Urinary bladder (tissue), 3 donors: ENCODE measurements at regions not wholly inside any gene's neighbourhood (a gene's known extent, or its start where the extent isn't known, plus 50 kb on each side); places are given as distances from the start of the nearest gene placed in this dataset.
A peak's percentile ranks its signal among the peaks of the same experiment; 100 is the strongest.
"Not testable (repeated sequence)": the region's sequence is repeated elsewhere in the genome, so short reads cannot be mapped to it uniquely, and the experiment has no call there.

Experiments
- DNase-seq: peaks from one replicate; pipeline ENCODE4 v3.0.0-alpha.2; 2015; ENCODE audit errors: extremely low spot score
- H3K27ac ChIP-seq: one replicate; pipeline ENCODE4 v1.5.1; 2013; ENCODE audit warnings: low read depth, mild to moderate bottlenecking, moderate library complexity
- H3K36me3 ChIP-seq: one replicate; pipeline ENCODE4 v1.6.1; 2013; ENCODE audit warnings: mild to moderate bottlenecking, moderate library complexity; ENCODE audit not compliant: insufficient read depth
- H3K4me1 ChIP-seq: one replicate; pipeline ENCODE4 v1.6.1; 2013; ENCODE audit warnings: mild to moderate bottlenecking, moderate library complexity; ENCODE audit not compliant: insufficient read depth
- H3K4me3 ChIP-seq: one replicate; pipeline ENCODE4 v1.5.1; 2013; ENCODE audit warnings: low read depth, low read length
- WGBS: extraction: QIAGEN DNeasy Blood & Tissue Kit; methylation state at CpG from one replicate; pipeline ENCODE4 v1.1.7; 2013; 5-methylcytosine and 5-hydroxymethylcytosine counted together
- donor health status: healthy with polysubstance abuse.
- donor health status: healthy.

DNA sequence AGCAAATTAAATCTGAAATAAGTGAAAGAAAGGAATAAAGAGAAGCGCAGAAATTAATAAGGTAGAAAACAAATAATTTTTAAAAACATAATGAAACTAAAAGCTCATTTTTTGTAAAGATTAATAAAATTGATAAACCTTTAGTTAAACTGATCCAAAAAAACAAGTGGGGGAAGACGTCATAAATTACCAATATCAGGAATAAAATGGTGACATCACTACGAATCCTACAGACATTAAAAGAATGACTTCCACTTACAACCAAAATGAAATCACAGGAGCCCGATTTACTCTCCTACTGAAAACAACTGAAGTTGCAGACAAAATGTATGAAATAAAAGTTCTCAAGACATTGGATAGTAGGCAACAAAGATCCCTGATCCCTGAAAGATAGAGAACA lies 68.1 kb upstream of the IFFO2 start:
- DNase-seq: no peak

DNA sequence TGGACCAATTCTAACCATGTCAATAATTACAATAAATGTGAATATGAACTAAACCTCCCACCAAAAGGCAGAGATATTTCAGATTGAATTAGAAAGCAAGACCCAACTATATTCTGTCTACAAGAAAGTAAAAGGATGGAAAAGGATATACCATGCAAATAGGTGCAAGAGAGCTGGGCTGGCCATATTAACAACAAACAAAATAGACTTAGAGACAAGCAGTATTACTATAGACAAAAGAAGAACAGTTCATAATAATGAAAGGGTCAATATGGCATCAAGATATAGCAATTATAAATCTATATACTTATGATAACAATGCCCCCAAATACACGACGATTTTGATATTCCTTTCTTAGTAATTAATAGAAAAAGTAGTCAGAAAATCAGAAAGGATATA lies 67.3 kb upstream of the IFFO2 start:
- DNase-seq: no peak
- 44% methylated on average over 2 of the region's 2 CpGs for WGBS
- H3K4me1 ChIP-seq: no peaks in the 10 kb centered on the region
- no peaks in the 10 kb centered on the region for H3K36me3 ChIP-seq
- H3K27ac ChIP-seq: no peak overlapping the region
- no peak overlapping the region for H3K4me3 ChIP-seq

More for the DNA sequence above, 68.1 kb upstream of the IFFO2 start:
- Histone ChIP-seq H3K4me1 (no peaks in the 10 kb centered on the region), H3K4me3 (no peak overlapping the region), H3K27ac (no peak overlapping the region), H3K36me3 (no peaks in the 10 kb centered on the region)
- 95% methylated on average over 4 of the region's 4 CpGs for WGBS

DNA sequence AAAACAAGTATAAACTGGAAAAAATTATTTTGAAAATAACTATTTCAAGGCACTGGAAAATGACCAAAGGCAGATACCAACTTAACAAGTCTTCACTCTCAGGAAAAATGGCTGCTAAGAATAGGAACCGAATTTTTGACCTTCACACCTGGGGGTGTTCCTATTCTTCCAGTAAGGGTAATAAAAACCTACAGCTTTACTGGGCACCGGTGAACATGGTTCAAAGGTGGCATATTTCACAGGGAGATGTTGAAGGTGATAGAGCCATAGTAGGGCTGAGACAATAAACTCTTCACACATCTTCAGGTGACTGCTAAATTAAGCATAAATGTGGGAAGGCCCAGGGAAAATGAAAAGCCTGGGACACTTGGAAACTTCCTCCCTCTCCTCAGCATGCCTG lies 65.4 kb upstream of the IFFO2 start:
- no peak for DNase-seq
- Histone ChIP-seq H3K27ac (no peak overlapping the region), H3K4me1 (no peaks in the 10 kb centered on the region), H3K36me3 (no peaks in the 10 kb centered on the region), H3K4me3 (no peak overlapping the region)
- 45% methylated on average over 2 of the region's 2 CpGs for WGBS

DNA sequence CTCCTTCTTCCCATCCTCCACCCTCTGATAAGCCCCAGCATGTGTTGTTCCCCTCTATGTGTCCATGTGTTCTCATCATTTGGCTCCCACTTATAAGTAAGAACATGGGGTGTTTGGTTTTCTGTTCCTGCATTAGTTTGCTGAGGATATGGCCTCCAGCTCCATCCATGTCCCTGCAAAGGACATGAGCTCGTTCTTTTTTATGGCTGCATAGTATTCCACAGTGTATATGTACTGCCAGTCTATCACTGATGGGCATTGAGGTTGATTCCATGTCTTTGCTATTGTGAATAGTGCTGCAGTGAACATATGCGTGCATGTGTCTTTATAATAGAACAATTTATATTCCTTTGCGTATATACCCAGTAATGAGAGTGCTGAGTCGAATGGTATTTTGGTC lies 62.8 kb upstream of the IFFO2 start:
- not testable (repeated sequence) for DNase-seq
- WGBS: 95% methylated on average over 4 of the region's 4 CpGs

DNA sequence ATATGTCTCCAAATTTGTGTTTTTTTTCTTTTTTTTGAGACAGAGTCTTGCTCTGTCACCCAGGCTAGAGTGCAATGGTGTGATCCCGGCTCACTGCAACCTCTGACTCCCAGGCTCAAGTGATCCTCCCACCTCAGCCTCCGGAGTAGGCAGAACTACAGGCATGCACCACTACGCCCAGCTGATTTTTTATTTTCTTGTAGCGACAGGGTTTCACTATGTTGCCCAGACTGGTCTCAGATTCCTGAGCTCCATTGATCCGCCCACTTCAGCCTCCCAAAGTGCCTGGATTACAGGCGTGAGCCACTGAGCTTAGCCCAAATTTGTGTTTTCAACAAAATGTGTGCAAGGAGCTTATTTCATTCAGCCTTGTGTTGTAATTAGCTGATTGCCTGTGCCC lies 59.0 kb upstream of the IFFO2 start:
- no peak for DNase-seq
- WGBS: 93% methylated on average over 6 of the region's 6 CpGs

More for the DNA sequence above, 62.8 kb upstream of the IFFO2 start:
- H3K27ac ChIP-seq, H3K4me1 ChIP-seq, H3K36me3 ChIP-seq, H3K4me3 ChIP-seq: not testable (repeated sequence)

DNA sequence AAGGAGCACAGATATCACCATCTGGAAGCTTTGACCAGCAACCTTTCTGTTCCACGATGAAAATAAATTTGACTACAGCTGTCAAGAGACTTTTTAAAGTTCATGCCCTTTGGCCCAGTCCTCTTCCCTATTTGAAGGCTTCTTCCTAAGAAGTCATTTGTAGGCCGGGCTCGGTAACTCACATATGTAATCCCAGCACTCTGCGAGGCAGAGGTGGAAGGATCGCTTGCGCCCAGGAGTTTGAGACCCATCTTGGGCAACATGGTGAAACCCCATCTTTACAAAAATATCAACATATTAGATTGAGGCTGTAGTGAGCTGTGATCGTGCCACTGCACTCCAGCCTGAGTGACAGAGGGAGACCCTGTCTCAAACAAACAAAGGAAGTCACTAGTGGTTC lies 58.3 kb upstream of the IFFO2 start:
- 68% methylated on average over 7 of the region's 7 CpGs for WGBS

More for the DNA sequence above, 59.0 kb upstream of the IFFO2 start:
- Histone ChIP-seq H3K36me3 (no peaks in the 10 kb centered on the region), H3K27ac (no peak overlapping the region), H3K4me1 (no peaks in the 10 kb centered on the region), H3K4me3 (no peak overlapping the region)

DNA sequence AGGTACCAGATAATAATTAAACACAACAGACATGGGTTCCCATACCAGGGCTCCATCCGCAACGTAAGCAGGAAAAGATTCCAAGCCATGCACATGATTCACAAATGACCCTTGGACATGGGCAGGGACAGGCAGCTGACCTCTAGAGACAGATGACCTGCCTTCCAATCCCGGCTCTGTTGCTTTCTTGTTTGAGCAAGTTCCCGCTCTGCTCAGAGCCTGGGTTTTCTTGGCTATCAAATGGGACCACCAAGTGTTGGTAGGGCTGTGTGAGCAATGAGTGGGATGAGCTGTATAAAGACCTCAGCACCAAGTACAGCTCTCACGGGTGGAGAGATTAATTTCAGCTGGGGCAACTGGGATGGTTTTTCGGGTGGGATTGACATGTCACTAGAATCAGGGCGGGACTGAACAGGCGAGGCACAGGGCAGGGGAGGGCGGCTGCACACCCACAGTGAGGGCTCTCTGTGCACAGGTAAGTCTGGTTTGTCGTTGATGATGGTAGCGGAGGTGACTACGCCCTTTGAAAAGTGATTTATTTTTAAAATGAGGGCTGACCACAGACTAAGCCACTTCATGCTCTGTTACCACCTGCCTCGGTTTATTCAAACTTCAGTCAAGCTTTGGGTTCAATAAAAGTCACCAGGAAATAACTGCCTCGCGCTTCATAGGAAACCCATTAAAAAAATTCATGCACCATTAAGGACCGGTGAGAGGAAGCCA lies 57.5 kb upstream of the IFFO2 start:
- no peak for DNase-seq
- Histone ChIP-seq H3K4me3 (no peak overlapping the region), H3K27ac (no peak overlapping the region), H3K4me1 (no peaks in the 10 kb centered on the region), H3K36me3 (no peaks in the 10 kb centered on the region)
- WGBS: 89% methylated on average over 16 of the region's 16 CpGs

More for the DNA sequence above, 58.3 kb upstream of the IFFO2 start:
- H3K4me3 ChIP-seq: no peak overlapping the region
- H3K36me3 ChIP-seq: no peaks in the 10 kb centered on the region
- no peak for DNase-seq
- H3K4me1 ChIP-seq: no peaks in the 10 kb centered on the region
- no peak overlapping the region for H3K27ac ChIP-seq

DNA sequence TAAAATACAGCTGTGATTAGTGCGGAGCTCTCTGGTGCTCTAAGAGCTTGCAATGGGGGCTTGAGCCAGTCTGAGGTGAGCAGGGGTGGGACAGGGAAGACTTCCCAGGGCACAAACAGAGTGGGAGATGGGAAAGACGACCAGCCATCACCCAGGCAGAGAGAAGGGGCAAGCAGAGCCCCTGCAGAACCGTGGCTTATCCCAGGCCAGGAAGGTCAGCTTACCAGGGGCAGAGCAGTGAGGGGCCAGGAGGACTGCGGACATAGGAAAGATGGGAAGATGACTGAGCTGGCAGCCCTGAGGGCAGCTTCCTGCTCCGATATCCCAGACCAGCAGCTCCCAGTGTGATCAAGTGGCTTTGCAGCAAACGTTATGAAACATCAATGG lies 55.4 kb upstream of the IFFO2 start:
- Histone ChIP-seq H3K27ac (peak overlapping the region; percentile 68), H3K4me3 (no peak overlapping the region), H3K36me3 (no peaks in the 10 kb centered on the region), H3K4me1 (no peaks in the 10 kb centered on the region)
- WGBS: 73% methylated on average over 6 of the region's 6 CpGs
- no peak for DNase-seq

DNA sequence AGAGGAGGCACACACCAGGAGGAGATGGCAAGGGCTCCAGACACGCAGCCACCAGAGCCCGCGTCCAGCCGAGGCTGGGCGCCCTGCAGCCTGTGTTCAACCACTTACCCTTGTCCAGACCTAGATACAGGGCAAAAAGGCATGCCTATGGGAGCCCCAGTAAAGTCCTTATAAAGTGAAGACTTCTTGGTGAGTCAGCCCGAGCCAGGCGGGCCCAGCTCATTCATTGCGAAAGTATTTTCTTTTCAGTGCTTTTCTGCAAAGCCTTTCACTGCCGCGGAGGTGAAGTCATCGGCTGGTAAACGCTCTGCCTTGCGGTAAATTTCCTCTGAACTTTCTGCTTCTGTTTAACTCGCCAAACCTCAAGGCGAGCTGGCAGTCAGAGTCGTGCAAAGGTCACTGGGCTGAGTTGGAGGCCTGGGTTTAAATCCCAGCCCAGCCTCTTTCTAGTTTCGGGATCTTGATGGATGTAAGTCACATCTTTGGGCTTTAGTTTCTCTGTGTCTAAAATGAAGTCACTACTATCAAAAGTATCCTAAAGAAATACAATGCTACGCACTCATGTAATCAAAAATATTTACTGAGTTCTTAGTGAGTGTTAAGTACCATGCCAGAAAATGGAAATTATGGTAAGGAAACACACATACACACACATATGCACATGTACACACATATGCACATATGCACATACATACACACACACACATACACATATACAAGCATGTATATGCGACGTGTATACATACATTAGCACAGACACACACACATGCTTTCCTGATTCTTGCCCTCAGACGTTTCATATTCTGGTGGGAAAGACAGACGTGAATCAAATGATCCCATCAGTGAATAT lies 54.7 kb upstream of the IFFO2 start:
- Histone ChIP-seq H3K36me3 (no peaks in the 10 kb centered on the region), H3K27ac (peak overlapping the region; percentile 79), H3K4me3 (no peak overlapping the region), H3K4me1 (no peaks in the 10 kb centered on the region)
- 24% methylated on average over 22 of the region's 22 CpGs for WGBS
- DNase-seq: peak; percentile 76

DNA sequence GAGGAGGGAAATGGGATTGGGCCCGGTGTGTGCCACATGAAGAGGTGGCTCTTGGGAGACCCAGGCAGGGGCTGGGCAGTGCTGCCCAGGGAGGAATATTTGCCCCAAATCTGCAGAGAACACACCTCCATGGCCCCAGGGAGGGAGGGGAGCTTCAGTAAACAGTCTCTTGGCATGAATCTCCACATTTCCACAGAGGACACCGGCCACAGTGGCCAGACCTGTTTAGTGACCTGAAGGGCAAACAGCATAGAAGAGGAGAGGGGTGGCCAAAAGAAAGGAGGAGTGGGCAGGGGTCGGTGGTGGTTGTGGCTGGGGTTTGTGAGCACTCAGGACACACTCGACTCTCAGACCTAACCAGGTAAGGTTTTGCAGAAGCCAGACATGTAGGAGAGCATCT lies 54.0 kb upstream of the IFFO2 start:
- no peaks in the 10 kb centered on the region for H3K4me1 ChIP-seq
- H3K4me3 ChIP-seq: no peak overlapping the region
- H3K36me3 ChIP-seq: no peaks in the 10 kb centered on the region
- peak overlapping the region; percentile 79 for H3K27ac ChIP-seq
- WGBS: 69% methylated on average over 4 of the region's 4 CpGs
- DNase-seq: no peak

DNA sequence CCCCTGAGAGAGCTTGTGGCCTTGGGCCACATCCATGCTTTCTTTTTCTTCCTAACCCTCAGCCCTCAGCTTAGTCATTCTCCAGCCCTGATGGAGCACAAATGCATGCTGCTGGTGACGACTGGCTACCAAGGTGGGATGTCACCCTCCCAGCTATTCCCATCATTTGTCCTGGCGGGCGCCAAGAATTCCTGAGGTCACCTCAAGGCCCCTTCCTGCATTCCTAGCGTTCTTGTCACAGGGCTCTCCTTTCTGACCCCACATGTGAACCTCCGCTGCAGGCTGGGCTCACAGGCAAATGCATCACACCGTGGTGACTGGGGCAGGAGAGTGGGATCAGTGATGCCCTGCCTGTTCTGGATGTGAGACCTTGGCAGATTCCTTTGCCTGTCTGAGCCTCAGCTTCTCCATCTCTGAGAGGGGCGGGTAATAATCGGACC lies 53.4 kb upstream of the IFFO2 start:
- WGBS: 76% methylated on average over 8 of the region's 8 CpGs
- Histone ChIP-seq H3K36me3 (no peaks in the 10 kb centered on the region), H3K4me1 (no peaks in the 10 kb centered on the region), H3K4me3 (no peak overlapping the region), H3K27ac (peak overlapping the region; percentile 79)
- DNase-seq: no peak

DNA sequence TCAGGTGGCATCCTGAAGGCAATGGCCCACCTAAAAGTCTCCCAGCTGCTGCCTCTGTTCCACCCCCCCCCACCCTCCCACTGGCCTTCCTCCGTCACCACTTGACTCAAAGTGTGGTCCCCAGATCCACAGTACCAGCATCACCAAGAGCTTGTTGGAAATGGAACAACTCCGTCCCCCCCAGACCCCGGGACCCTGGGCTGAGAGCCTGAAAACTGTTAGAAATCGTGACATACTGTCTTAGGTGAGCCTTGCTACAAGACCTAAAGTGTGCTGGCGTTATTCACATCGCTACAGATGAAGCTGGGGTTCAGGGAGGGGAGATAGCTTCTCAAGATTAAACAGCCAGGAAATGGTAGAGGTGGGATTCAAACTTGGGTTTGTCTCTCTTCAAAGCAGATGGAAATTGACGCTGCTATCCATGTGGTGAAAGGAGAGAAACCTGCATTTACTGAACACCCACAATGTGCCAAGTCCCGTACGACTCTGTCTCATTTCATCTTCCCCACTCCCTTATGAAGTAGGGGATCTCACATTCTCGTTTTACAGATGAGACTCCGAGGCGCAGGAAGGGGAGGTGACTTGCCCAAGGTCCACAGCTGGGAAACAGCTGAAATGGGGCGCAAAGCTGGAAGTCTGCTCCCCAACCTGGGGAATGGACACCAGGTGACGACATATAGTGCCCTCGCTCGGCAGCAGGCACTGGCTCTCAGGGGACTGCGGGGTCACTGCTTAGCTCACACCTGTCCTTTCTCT lies 52.8 kb upstream of the IFFO2 start:
- no peak for DNase-seq
- Histone ChIP-seq H3K4me3 (no peak overlapping the region), H3K27ac (no peak overlapping the region), H3K36me3 (no peaks in the 10 kb centered on the region), H3K4me1 (no peaks in the 10 kb centered on the region)
- 79% methylated on average over 17 of the region's 17 CpGs for WGBS

DNA sequence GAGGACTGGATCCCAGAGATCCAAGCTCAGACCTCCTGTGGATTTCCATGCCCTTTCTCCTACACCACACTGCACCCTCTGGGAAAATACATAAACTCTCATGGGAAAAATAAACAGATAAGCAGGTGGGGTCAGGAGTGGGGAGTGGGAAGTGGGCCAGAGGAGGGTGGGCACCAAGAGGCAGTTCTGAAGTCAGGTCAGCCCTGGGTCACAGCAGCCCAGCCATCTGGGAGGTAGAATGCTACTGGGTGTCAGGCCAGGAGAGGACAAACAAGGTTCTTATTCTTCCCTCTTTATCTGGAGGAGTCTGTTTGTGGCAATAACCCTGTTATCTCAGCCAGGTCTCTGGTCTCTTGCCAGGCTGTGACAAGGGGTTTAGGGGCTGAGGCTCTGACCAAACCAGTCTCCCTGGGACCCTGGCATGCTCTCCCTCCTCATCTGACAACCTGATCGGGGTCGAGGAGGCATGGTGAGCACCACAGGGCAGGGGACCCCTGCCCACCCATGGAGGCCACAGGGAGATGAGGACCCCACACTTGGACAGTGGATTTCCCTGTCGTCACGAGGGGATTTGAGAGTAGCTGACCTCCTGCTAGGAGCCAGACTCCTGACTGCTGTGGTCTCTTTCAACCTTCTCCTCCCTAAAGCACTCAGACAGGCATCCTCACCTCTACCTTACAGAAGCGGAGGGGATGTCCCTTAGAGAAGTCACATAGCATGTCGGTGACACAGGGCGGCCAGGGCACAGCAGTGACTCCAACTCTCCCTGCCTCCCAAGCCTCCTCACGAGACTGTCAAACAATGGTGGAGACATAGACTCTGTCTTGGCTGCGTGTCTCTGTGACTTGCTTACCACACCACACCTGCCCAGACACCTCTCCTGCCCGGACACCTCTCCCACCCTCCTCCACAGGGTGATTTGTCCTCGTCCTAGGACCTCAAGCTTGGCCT lies 51.3 kb upstream of the IFFO2 start:
- Histone ChIP-seq H3K27ac (peak overlapping the region; percentile 38), H3K4me1 (no peaks in the 10 kb centered on the region), H3K4me3 (no peak overlapping the region), H3K36me3 (no peaks in the 10 kb centered on the region)
- 75% methylated on average over 11 of the region's 11 CpGs for WGBS
- DNase-seq: no peak
